Neural cell (in vitro differentiated cells): ENCODE measurements at regions not wholly inside any gene's neighbourhood (a gene's known extent, or its start where the extent isn't known, plus 50 kb on each side); places are given as distances from the start of the nearest gene placed in this dataset.
"Not testable (repeated sequence)": the region's sequence is repeated elsewhere in the genome, so short reads cannot be mapped to it uniquely, and the experiment has no call there.

Experiments
- H2AFZ ChIP-seq: fragments of 200-600, 300-800 bp; sonication (generic), shearing (Covaris generic); 2 replicates; pipeline ENCODE4 v1.6.0; 2014; ENCODE audit warnings: low read depth, mild to moderate bottlenecking, antibody characterized with exemption, low read length, moderate library complexity
- H3F3A ChIP-seq: fragments of 200-600 bp; shearing (Covaris generic); 2 replicates; pipeline ENCODE4 v1.6.1; 2016; ENCODE audit warnings: mild to moderate bottlenecking, moderate library complexity, mixed read lengths, antibody characterized with exemption, low read length; ENCODE audit not compliant: insufficient read depth, poor library complexity, severe bottlenecking
- H3K27ac ChIP-seq: fragments of 200-600, 300-800 bp; sonication (generic), shearing (Covaris generic); 2 replicates; pipeline ENCODE4 v1.5.1; 2014; ENCODE audit warnings: mild to moderate bottlenecking, low read length, moderate library complexity
- H3K27me3 ChIP-seq: fragments of 300-800, 200-600 bp; sonication (generic), shearing (Covaris generic); 2 replicates; pipeline ENCODE4 v1.6.0; 2014; ENCODE audit warnings: mild to moderate bottlenecking, low read depth, low read length, moderate library complexity; ENCODE audit not compliant: insufficient read depth
- H3K36me3 ChIP-seq: fragments of 300-800, 200-600 bp; sonication (generic), shearing (Covaris generic); 2 replicates; pipeline ENCODE4 v1.5.1; 2014; ENCODE audit warnings: mild to moderate bottlenecking, antibody characterized with exemption, low read length, moderate library complexity; ENCODE audit not compliant: insufficient read depth
- H3K4me2 ChIP-seq: fragments of 300-800, 200-600 bp; sonication (generic), shearing (Covaris generic); 2 replicates; pipeline ENCODE4 v1.6.0; 2014; ENCODE audit warnings: mild to moderate bottlenecking, low read length
- H3K4me3 ChIP-seq: fragments of 300-800, 200-600 bp; sonication (generic), shearing (Covaris generic); 2 replicates; pipeline ENCODE4 v1.5.1; 2014; ENCODE audit warnings: mild to moderate bottlenecking, low read length, moderate library complexity
- H3K79me2 ChIP-seq: fragments of 200-600 bp; shearing (Covaris generic); replicated peaks from 2 replicates; pipeline ENCODE4 v1.6.0; 2014; ENCODE audit warnings: mild to moderate bottlenecking, low read length, moderate library complexity; ENCODE audit not compliant: insufficient read depth
- H3K9ac ChIP-seq: fragments of 300-800, 200-600 bp; sonication (generic), shearing (Covaris generic); 2 replicates; pipeline ENCODE4 v1.6.1; 2016; ENCODE audit warnings: mild to moderate bottlenecking, low read length, mixed read lengths
- H3K9me2 ChIP-seq: fragments of 200-600 bp; shearing (Covaris generic); 2 replicates; pipeline ENCODE4 v1.6.1; 2016; ENCODE audit warnings: mild to moderate bottlenecking, low read length, mixed read lengths; ENCODE audit not compliant: insufficient read depth
- H3K9me3 ChIP-seq: fragments of 200-600, 300-800 bp; sonication (generic), shearing (Covaris generic); 2 replicates; pipeline ENCODE4 v1.6.1; 2016; ENCODE audit warnings: mild to moderate bottlenecking, mixed run types, low read length, moderate library complexity, mixed read lengths
- H4K20me1 ChIP-seq: fragments of 200-600 bp; shearing (Covaris generic); 2 replicates; pipeline ENCODE4 v1.6.1; 2016; ENCODE audit warnings: mild to moderate bottlenecking, mixed run types; ENCODE audit not compliant: insufficient read depth
- CTCF ChIP-seq: fragments of 450-650 bp; IDR thresholded peaks from 2 replicates; pipeline ENCODE4 v1.5.1; 2014; ENCODE audit warnings: antibody characterized with exemption, mild to moderate bottlenecking, moderate library complexity; ENCODE audit not compliant: poor library complexity, severe bottlenecking
- EP300 ChIP-seq: fragments of 450-650 bp; conservative IDR thresholded peaks from 2 replicates; pipeline ENCODE4 v1.6.1; 2014; ENCODE audit warnings: antibody characterized with exemption, mild to moderate bottlenecking, moderate library complexity; ENCODE audit not compliant: poor library complexity, severe bottlenecking
- EZH2 ChIP-seq: fragments of 200-600, 300-800 bp; shearing (Covaris generic), sonication (generic); IDR thresholded peaks from 2 replicates; pipeline ENCODE4 v1.6.1; 2014; ENCODE audit warnings: antibody characterized with exemption, low read length, borderline replicate concordance, mild to moderate bottlenecking; ENCODE audit not compliant: insufficient read depth, poor library complexity, severe bottlenecking
- MXI1 ChIP-seq: fragments of 450-650 bp; conservative IDR thresholded peaks from 2 replicates; pipeline ENCODE4 v1.6.1; 2014; ENCODE audit warnings: antibody characterized with exemption, mild to moderate bottlenecking; ENCODE audit not compliant: poor library complexity, severe bottlenecking
- POLR2AphosphoS5 ChIP-seq: IDR thresholded peaks from 2 replicates; pipeline ENCODE4 v1.6.1; 2012
- RAD21 ChIP-seq: fragments of 450-650 bp; conservative IDR thresholded peaks from 2 replicates; pipeline ENCODE4 v1.6.1; 2014; ENCODE audit warnings: antibody characterized with exemption, mild to moderate bottlenecking, moderate library complexity
- SMC3 ChIP-seq: fragments of 450-650 bp; conservative IDR thresholded peaks from 2 replicates; pipeline ENCODE4 v1.6.1; 2014; ENCODE audit warnings: antibody characterized with exemption, mild to moderate bottlenecking, moderate library complexity; ENCODE audit not compliant: poor library complexity
- TAF1 ChIP-seq: IDR thresholded peaks from 2 replicates; pipeline ENCODE4 v1.6.1; 2012; ENCODE audit warnings: low read depth
- TF ChIP-seq, protein P1 (sequence below): IDR thresholded peaks from 2 replicates; pipeline ENCODE4 v1.6.1; 2012; ENCODE audit warnings: borderline replicate concordance

- no peak overlapping the region for H3K4me2 ChIP-seq
- H3K9me2 ChIP-seq = no peaks in the 10 kb centered on the region
- no peaks in the 10 kb centered on the region for H3K79me2 ChIP-seq
- no peak overlapping the region for H3K9ac ChIP-seq
- no peaks in the 10 kb centered on the region for H4K20me1 ChIP-seq
- no peaks in the 10 kb centered on the region for H3K36me3 ChIP-seq
- no peak for TF ChIP-seq EZH2
- no peak for TF ChIP-seq MXI1
- TF ChIP-seq, protein P1, sequence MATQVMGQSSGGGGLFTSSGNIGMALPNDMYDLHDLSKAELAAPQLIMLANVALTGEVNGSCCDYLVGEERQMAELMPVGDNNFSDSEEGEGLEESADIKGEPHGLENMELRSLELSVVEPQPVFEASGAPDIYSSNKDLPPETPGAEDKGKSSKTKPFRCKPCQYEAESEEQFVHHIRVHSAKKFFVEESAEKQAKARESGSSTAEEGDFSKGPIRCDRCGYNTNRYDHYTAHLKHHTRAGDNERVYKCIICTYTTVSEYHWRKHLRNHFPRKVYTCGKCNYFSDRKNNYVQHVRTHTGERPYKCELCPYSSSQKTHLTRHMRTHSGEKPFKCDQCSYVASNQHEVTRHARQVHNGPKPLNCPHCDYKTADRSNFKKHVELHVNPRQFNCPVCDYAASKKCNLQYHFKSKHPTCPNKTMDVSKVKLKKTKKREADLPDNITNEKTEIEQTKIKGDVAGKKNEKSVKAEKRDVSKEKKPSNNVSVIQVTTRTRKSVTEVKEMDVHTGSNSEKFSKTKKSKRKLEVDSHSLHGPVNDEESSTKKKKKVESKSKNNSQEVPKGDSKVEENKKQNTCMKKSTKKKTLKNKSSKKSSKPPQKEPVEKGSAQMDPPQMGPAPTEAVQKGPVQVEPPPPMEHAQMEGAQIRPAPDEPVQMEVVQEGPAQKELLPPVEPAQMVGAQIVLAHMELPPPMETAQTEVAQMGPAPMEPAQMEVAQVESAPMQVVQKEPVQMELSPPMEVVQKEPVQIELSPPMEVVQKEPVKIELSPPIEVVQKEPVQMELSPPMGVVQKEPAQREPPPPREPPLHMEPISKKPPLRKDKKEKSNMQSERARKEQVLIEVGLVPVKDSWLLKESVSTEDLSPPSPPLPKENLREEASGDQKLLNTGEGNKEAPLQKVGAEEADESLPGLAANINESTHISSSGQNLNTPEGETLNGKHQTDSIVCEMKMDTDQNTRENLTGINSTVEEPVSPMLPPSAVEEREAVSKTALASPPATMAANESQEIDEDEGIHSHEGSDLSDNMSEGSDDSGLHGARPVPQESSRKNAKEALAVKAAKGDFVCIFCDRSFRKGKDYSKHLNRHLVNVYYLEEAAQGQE = no peak
- TF ChIP-seq RAD21 = no peak
- no peak for TF ChIP-seq CTCF
- no peak for TF ChIP-seq TAF1
- no peak for TF ChIP-seq POLR2AphosphoS5
- no peak for TF ChIP-seq SMC3
- no peak for TF ChIP-seq EP300
- no peak overlapping the region for H2AFZ ChIP-seq
- H3F3A ChIP-seq = no peaks in the 10 kb centered on the region
- H3K27ac ChIP-seq = no peak overlapping the region
- H3K4me3 ChIP-seq = no peak overlapping the region
- H3K27me3 ChIP-seq = no peaks in the 10 kb centered on the region
- H3K9me3 ChIP-seq = no peaks in the 10 kb centered on the region
Measured at GRCh38 chr6:76831299-76831698, 632.0 kb downstream of the HTR1B start.

DNA sequence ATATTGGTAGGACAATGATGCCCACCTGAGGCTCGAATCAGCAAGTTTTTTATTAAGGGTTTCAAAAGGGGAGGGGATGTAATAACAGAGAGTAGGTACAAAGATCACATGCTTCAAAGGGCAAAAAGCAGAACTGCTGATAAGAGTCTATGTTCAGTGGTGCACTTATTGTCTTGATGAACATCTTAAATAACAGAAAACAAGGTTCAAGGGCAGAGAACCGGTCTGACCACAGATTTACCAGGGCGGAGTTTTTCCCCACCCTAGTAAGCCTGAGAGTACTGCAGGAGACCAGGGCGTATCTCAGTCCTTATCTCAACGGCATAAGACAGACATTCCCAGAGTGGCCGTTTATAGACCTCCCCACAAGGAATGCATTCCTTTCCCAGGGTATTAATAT is 639.7 kb downstream of the HTR1B start:
- H3K9me3 ChIP-seq, H3K27me3 ChIP-seq, H3K9me2 ChIP-seq, H3K79me2 ChIP-seq, H3F3A ChIP-seq, H3K27ac ChIP-seq, H3K4me3 ChIP-seq, H3K36me3 ChIP-seq, H4K20me1 ChIP-seq, H3K4me2 ChIP-seq, H2AFZ ChIP-seq, H3K9ac ChIP-seq: not testable (repeated sequence)

- no peak overlapping the region for H2AFZ ChIP-seq
Measured at GRCh38 chr6:76818451-76818850, 644.8 kb downstream of the HTR1B start.

More at GRCh38 chr6:76818451-76818850, 644.8 kb downstream of the HTR1B start:
- no peak overlapping the region for H3K4me2 ChIP-seq
- H3K79me2 ChIP-seq = no peaks in the 10 kb centered on the region
- H3K9ac ChIP-seq = no peak overlapping the region
- H3K36me3 ChIP-seq = no peaks in the 10 kb centered on the region
- H3K9me3 ChIP-seq = no peaks in the 10 kb centered on the region
- H3K9me2 ChIP-seq = no peaks in the 10 kb centered on the region
- H4K20me1 ChIP-seq = no peaks in the 10 kb centered on the region
- no peak for TF ChIP-seq EP300
- TF ChIP-seq TAF1 = no peak
- TF ChIP-seq SMC3 = no peak
- TF ChIP-seq CTCF = no peak
- TF ChIP-seq RAD21 = no peak
- no peak for TF ChIP-seq POLR2AphosphoS5
- TF ChIP-seq MXI1 = no peak
- TF ChIP-seq, protein P1 = no peak
- no peak for TF ChIP-seq EZH2
- H3K27ac ChIP-seq = no peak overlapping the region
- H3K27me3 ChIP-seq = no peaks in the 10 kb centered on the region
- H3K4me3 ChIP-seq = no peak overlapping the region
- H3F3A ChIP-seq = no peaks in the 10 kb centered on the region
